Effector memory CD8-positive, alpha-beta T cell (primary cell): ENCODE measurements at regions not wholly inside any gene's neighbourhood (a gene's known extent, or its start where the extent isn't known, plus 50 kb on each side); places are given as distances from the start of the nearest gene placed in this dataset.

Experiments used
- ATAC-seq: fragments of 150-1000 bp; cut with Tn5 transposase; replicated peaks from 2 replicates; pipeline ENCODE4 v1.10.0; 2021; ENCODE audit warnings: mild to moderate bottlenecking, moderate library complexity
- DNase-seq, 3 experiments: peaks; one replicate each; pipeline ENCODE4 v3.0.0; 2021
- H3K27ac Mint-ChIP-seq, 2 donors: one replicate each; pipeline ENCODE4 v1.8.0; 2022; ENCODE audit warnings: mild to moderate bottlenecking in 2 of 2, mixed read lengths in 2 of 2, moderate library complexity in 2 of 2
- H3K27me3 Mint-ChIP-seq, 2 donors: one replicate each; pipeline ENCODE4 v1.8.0; 2022; ENCODE audit warnings: mixed read lengths in 2 of 2
- H3K36me3 Mint-ChIP-seq: one replicate; pipeline ENCODE4 v1.8.0; 2022; ENCODE audit warnings: mild to moderate bottlenecking, moderate library complexity, mixed read lengths; ENCODE audit not compliant: insufficient read depth
- H3K4me1 Mint-ChIP-seq, 2 donors: one replicate each; pipeline ENCODE4 v1.8.0; 2022; ENCODE audit warnings: low read depth in 2 of 2, mixed read lengths in 2 of 2
- H3K4me3 Mint-ChIP-seq, 2 donors: one replicate each; pipeline ENCODE4 v1.8.0; 2022; ENCODE audit warnings: mild to moderate bottlenecking in 2 of 2, mixed read lengths in 2 of 2, moderate library complexity in 2 of 2
- H3K9me3 Mint-ChIP-seq, 2 donors: one replicate each; pipeline ENCODE4 v1.8.0; 2022; ENCODE audit warnings: mixed read lengths in 2 of 2

DNA sequence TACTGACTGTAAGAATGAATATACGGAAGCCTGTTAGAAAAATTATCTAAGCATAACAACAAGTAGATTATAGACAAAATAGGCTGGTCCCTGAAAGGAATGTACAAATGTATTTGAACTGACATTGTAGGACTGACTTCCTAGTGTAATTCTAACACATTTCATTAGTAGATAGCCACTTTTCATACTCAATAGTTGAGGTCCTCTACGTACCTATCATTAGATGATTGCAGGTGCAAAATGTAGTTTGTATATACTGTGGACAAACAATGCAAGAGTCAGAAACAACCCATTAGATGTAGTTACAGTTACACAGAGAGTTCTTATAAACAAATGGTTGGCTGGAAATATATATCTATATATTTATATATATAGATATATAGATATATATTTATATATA is 402.3 kb upstream of the SLITRK6 start:
- Mint-ChIP-seq H3K4me3 (no peak overlapping the region), H3K27me3 (no peaks in the 10 kb centered on the region), H3K9me3 (peaks cover 0 to 3% of the 10 kb centered on the region in 2 donors), H3K27ac (no peak overlapping the region), H3K36me3 (no peaks in the 10 kb centered on the region), H3K4me1 (no peaks in the 10 kb centered on the region)
- ATAC-seq (no peak), DNase-seq (no peak)

DNA sequence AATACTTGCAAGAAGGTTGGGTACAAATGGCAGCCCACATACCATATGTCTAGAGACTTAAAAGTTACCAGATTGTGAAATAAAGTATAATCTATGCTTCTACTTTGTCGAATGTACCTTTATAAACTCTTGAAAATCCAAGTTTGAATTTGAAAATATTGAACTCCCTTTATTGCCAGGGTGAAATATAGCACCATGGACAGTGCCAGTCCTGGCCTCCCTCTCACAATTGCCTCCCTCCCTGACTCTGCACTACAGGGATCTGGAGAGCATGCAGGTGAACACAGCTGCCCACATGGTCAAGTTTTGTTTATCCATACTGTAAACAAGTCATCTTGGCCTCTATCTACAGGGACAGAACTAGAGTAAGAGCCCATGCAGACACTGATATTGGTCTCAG is 394.1 kb upstream of the SLITRK6 start:
- H3K27me3 Mint-ChIP-seq, result no peaks in the 10 kb centered on the region
- no peak overlapping the region for H3K4me3 Mint-ChIP-seq
- H3K27ac Mint-ChIP-seq, result no peak overlapping the region
- H3K9me3 Mint-ChIP-seq, result peaks cover 10 to 14% of the 10 kb centered on the region in 2 donors
- DNase-seq, result no peak
- ATAC-seq, result no peak
- no peaks in the 10 kb centered on the region for H3K36me3 Mint-ChIP-seq
- H3K4me1 Mint-ChIP-seq, result no peaks in the 10 kb centered on the region

DNA sequence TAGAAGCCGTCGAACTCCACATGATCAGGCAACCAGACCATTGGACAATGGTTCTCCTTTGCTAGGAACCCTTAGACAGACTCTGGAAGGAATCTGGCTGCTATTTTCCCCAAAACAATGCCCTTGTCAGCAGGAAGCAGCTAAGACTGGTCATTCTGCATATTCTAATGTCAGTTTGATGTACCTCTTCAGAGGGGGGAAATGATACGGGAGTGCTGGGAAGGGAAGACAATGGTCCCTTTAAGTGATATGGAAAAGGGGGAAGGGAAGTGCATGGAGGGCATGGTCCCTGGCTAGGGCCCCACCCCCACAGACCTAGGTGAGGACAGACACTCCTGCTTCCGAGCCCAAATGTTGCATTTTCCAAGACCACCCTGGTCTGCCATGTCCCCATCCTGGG is 389.0 kb upstream of the SLITRK6 start:
- Mint-ChIP-seq H3K9me3 (peaks cover 8 to 28% of the 10 kb centered on the region in 2 donors), H3K4me1 (no peaks in the 10 kb centered on the region), H3K36me3 (no peaks in the 10 kb centered on the region), H3K4me3 (no peak overlapping the region), H3K27ac (no peak overlapping the region), H3K27me3 (no peaks in the 10 kb centered on the region)
- DNase-seq, result no peak
- ATAC-seq, result no peak

DNA sequence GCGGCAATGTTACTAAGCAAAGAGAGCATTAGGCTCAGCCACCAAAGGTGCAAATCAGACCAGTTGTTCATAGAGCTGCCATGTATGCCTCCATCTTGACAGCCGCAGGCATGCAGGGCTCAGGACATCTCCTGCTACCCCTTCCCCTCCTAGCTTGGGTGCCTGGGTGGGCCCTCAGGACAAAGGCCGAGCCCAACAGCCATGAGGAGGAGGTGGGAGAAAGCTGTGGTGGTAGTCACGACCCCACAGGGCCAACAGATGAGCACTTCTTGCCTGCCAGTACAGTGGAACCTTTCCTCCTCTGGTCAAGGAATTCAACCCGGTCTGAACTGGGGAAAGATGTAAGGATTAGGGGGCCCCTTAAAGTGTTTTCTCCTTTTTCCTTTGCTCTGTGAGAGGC is 386.4 kb upstream of the SLITRK6 start:
- DNase-seq, result no peak
- H3K27ac Mint-ChIP-seq, result no peak overlapping the region

DNA sequence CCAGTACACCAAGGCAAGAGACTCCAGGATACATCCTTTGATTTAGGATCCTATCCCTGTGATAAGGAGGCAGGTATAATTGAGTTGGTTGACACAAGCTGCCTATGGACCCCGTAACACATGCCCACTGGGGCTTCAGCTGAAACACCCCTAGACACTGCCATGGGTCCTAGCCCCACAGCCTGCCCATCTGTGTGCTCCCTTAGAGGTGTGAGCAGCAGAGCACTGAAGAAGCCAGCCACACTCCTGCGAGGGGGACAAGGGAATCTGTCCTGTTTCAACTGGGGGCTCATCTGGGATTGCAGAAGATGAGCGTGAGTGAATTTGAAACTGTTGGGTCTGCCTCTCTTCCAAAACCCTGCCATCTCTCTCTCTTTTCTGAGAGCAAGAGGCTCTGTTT is 385.9 kb upstream of the SLITRK6 start:
- Mint-ChIP-seq H3K27me3 (no peaks in the 10 kb centered on the region), H3K36me3 (no peaks in the 10 kb centered on the region), H3K4me3 (no peak overlapping the region), H3K9me3 (peaks cover 11 to 36% of the 10 kb centered on the region in 2 donors), H3K4me1 (no peaks in the 10 kb centered on the region), H3K27ac (no peak overlapping the region)
- ATAC-seq, result no peak
- DNase-seq, result no peak

More for the DNA sequence above, 386.4 kb upstream of the SLITRK6 start:
- Mint-ChIP-seq H3K9me3 (peaks cover 11 to 36% of the 10 kb centered on the region in 2 donors), H3K27me3 (no peaks in the 10 kb centered on the region), H3K4me3 (no peak overlapping the region), H3K4me1 (no peaks in the 10 kb centered on the region), H3K36me3 (no peaks in the 10 kb centered on the region)
- no peak for ATAC-seq

DNA sequence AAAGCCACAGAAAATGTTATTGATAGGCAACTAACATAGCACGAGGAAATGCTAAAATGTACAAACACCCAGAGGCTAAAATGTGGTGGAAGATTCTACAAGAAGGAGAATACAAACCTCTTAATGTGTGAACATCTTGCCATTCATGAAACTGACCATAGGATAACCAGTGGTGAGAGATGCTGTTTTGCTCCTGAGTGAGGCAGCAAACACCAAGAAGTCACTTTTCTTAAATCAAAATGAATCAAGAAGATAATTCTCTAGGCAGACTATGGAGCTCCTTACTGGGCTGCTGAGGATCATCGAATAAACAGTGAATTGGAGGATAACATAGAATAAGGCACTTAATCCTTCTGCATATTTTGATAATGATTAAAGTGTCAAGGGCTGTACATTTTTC is 375.4 kb upstream of the SLITRK6 start:
- DNase-seq, result no peak
- no peak overlapping the region for H3K4me3 Mint-ChIP-seq
- no peak for ATAC-seq
- no peaks in the 10 kb centered on the region for H3K27me3 Mint-ChIP-seq
- H3K4me1 Mint-ChIP-seq, result no peaks in the 10 kb centered on the region
- no peaks in the 10 kb centered on the region for H3K36me3 Mint-ChIP-seq
- H3K9me3 Mint-ChIP-seq, result peaks cover 0 to 7% of the 10 kb centered on the region in 2 donors
- H3K27ac Mint-ChIP-seq, result no peak overlapping the region

DNA sequence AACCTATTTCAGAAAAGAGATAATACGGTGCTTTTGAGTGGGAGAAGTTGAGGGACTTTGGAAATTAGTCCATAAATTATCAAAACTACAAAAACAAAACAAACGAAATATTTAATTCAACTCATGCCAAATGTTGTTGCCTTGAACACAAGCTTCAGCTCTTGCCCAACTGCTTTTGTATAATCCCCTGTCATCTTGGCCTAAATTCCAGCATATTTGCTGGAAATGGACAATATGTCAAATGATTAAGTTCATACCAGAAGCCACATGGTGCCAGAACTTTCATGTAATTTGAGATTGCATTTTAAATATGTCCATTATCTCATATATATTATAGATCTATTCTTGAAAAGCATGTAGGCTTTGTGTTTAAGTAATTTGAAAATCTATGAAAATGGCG is 373.7 kb upstream of the SLITRK6 start:
- no peak overlapping the region for H3K27ac Mint-ChIP-seq
- H3K4me1 Mint-ChIP-seq, result no peaks in the 10 kb centered on the region

GRCh38 chr13:86161257-86161656 is 362.0 kb upstream of the SLITRK6 start:
- no peaks in the 10 kb centered on the region for H3K36me3 Mint-ChIP-seq
- no peaks in the 10 kb centered on the region for H3K4me1 Mint-ChIP-seq
- H3K9me3 Mint-ChIP-seq, result no peaks in the 10 kb centered on the region
- no peak overlapping the region for H3K4me3 Mint-ChIP-seq
- DNase-seq (no peak), ATAC-seq (no peak)
- no peaks in the 10 kb centered on the region for H3K27me3 Mint-ChIP-seq
- H3K27ac Mint-ChIP-seq, result no peak overlapping the region

More for the DNA sequence above, 373.7 kb upstream of the SLITRK6 start:
- no peaks in the 10 kb centered on the region for H3K27me3 Mint-ChIP-seq
- no peaks in the 10 kb centered on the region for H3K36me3 Mint-ChIP-seq
- ATAC-seq, result no peak
- no peak for DNase-seq
- no peak overlapping the region for H3K4me3 Mint-ChIP-seq
- peaks cover 0 to 7% of the 10 kb centered on the region in 2 donors for H3K9me3 Mint-ChIP-seq

DNA sequence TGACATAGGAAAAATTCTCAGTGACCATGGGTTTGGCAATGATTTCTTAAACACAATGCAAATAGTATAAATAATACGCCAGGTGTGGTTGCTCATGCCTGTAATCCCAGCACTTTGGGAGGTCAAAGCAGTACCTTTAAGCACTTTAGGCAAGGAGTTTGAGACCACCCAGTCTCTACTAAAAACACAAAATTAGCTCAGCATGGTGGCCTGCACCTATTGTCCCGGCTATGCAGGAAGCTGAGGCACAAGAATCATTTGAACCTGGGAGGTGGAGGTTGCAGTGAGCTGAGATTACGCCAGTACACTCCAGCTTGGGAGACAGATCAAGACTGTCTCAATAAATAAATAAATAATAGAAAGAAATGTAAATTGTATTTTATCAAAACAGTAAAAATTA is 356.5 kb upstream of the SLITRK6 start:
- DNase-seq (no peak), ATAC-seq (no peak)
- Mint-ChIP-seq H3K27me3 (no peaks in the 10 kb centered on the region), H3K36me3 (no peaks in the 10 kb centered on the region), H3K4me1 (no peaks in the 10 kb centered on the region), H3K27ac (no peak overlapping the region), H3K4me3 (no peak overlapping the region), H3K9me3 (no peaks in the 10 kb centered on the region)

GRCh38 chr13:86142080-86142479 is 342.9 kb upstream of the SLITRK6 start:
- no peaks in the 10 kb centered on the region for H3K36me3 Mint-ChIP-seq
- no peak overlapping the region for H3K4me3 Mint-ChIP-seq
- peaks cover 0 to 6% of the 10 kb centered on the region in 2 donors for H3K9me3 Mint-ChIP-seq
- H3K27ac Mint-ChIP-seq, result no peak overlapping the region
- no peak for ATAC-seq
- H3K4me1 Mint-ChIP-seq, result no peaks in the 10 kb centered on the region
- H3K27me3 Mint-ChIP-seq, result no peaks in the 10 kb centered on the region
- no peak for DNase-seq

DNA sequence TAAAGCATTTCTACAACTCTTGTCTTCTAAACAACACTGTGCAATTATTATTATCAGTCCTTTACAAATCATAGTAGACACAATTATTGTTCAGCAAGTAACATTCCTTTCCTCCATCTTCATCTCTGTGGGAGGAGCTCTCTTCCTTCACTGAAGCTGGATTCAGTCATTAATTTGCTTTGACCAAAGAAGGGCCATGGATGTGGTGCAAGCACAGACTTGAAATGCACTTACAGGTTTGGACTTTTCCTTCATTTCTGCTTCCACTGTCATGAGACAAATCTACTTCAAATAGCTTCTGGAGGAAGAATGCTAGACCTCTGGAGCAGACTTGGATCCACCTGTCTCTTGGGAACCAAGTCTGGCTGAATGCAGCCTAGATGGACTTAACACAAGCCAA is 336.6 kb upstream of the SLITRK6 start:
- H3K4me1 Mint-ChIP-seq, result no peaks in the 10 kb centered on the region
- no peaks in the 10 kb centered on the region for H3K27me3 Mint-ChIP-seq
- ATAC-seq (no peak), DNase-seq (no peak)
- H3K4me3 Mint-ChIP-seq, result no peak overlapping the region
- H3K36me3 Mint-ChIP-seq, result no peaks in the 10 kb centered on the region
- no peak overlapping the region for H3K27ac Mint-ChIP-seq
- H3K9me3 Mint-ChIP-seq, result peaks cover 0 to 1% of the 10 kb centered on the region in 2 donors

DNA sequence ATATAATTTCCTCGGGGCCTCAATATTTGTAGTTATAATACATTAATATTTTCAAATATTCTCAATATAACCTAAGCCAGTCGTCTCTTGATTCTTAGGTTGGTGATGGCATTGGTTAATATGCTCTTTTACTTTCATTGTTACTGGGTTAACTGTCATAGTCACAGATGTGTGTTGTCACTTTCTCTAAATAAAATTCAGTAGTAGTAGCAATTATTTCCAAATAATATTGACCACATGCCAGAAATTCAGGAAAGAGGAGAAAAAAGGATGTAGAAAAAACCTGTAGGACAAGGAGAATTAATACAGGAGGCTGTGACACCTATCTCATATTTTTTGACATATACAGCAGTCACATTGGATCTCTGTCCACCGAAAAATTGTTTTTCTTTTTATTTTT is 322.7 kb upstream of the SLITRK6 start:
- no peak for DNase-seq
- ATAC-seq, result no peak
- peaks cover 0 to 5% of the 10 kb centered on the region in 2 donors for H3K9me3 Mint-ChIP-seq
- no peak overlapping the region for H3K4me3 Mint-ChIP-seq
- no peaks in the 10 kb centered on the region for H3K27me3 Mint-ChIP-seq
- H3K27ac Mint-ChIP-seq, result no peak overlapping the region
- no peaks in the 10 kb centered on the region for H3K36me3 Mint-ChIP-seq
- no peaks in the 10 kb centered on the region for H3K4me1 Mint-ChIP-seq

DNA sequence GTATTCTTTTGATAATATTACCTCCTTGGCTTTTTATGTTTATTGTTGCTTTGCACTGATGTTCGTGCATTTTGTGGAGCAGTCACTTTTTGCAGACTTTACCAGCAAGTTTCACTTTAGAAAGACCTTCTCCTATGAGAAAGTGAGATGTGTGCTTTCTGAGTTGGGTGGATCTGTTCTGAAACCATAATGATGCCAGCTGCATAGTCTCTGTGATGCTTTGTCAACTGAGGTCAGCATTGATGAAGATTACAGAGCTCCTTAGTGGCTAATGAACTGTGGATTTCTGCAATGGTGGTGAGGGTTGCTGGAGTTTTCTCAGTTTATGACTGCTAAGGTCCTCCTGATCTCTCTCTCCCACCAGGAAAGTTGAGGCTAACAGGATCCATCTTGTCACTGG is 309.9 kb upstream of the SLITRK6 start:
- Mint-ChIP-seq H3K4me3 (no peak overlapping the region), H3K9me3 (peaks cover 25 to 30% of the 10 kb centered on the region in 2 donors), H3K27me3 (no peaks in the 10 kb centered on the region), H3K27ac (no peak overlapping the region), H3K36me3 (no peaks in the 10 kb centered on the region), H3K4me1 (no peaks in the 10 kb centered on the region)
- ATAC-seq (no peak), DNase-seq (no peak)

- ATAC-seq (no peak), DNase-seq (no peak)
- H3K9me3 Mint-ChIP-seq, result peaks cover 25 to 30% of the 10 kb centered on the region in 2 donors
- no peaks in the 10 kb centered on the region for H3K27me3 Mint-ChIP-seq
- no peak overlapping the region for H3K27ac Mint-ChIP-seq
- H3K4me3 Mint-ChIP-seq, result no peak overlapping the region
- H3K36me3 Mint-ChIP-seq, result no peaks in the 10 kb centered on the region
- H3K4me1 Mint-ChIP-seq, result no peaks in the 10 kb centered on the region
Measured at GRCh38 chr13:86108334-86108733, 309.1 kb upstream of the SLITRK6 start.

DNA sequence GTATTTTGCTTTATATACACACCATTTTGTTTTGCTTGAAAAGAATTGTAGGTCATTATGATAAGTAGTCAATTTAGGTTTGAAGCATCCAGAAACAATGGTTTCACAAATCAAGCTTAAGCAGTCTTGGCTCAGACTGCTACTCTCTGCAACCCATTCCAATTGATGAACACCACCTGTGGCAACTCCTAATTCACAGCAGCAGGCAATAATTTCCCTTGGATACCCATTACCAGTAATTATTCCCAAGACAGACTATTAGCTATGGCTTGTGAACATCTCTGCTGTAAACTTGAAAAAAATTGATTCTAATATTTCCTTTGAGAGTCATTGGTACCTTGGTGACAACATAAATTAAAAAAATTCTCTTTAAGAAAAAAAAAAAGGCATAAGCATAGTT is 299.3 kb upstream of the SLITRK6 start:
- H3K4me3 Mint-ChIP-seq, result no peak overlapping the region
- H3K36me3 Mint-ChIP-seq, result no peaks in the 10 kb centered on the region
- H3K27me3 Mint-ChIP-seq, result no peaks in the 10 kb centered on the region
- DNase-seq (no peak), ATAC-seq (no peak)
- no peaks in the 10 kb centered on the region for H3K4me1 Mint-ChIP-seq
- no peak overlapping the region for H3K27ac Mint-ChIP-seq
- H3K9me3 Mint-ChIP-seq, result peaks cover 5 to 8% of the 10 kb centered on the region in 2 donors
